Smooth muscle cell (in vitro differentiated cells): ENCODE measurements at regions not wholly inside any gene's neighbourhood (a gene's known extent, or its start where the extent isn't known, plus 50 kb on each side); places are given as distances from the start of the nearest gene placed in this dataset.

ENCODE experiments used
- DNase-seq: peaks from one replicate; lab custom pipeline; 2025; ENCODE audit not compliant: unreplicated experiment; lab: John Stamatoyannopoulos, UW
- H2AFZ ChIP-seq: fragments of 200-600 bp; sonication (generic); 2 replicates; pipeline ENCODE4 v1.6.0; 2016; ENCODE audit warnings: antibody characterized with exemption, low read depth, mild to moderate bottlenecking
- H3F3A ChIP-seq: fragments of 200-600 bp; sonication (generic); 2 replicates; pipeline ENCODE4 v1.6.0; 2017; ENCODE audit warnings: antibody characterized with exemption, low read depth
- H3K27ac ChIP-seq: fragments of 200-600 bp; sonication (generic); 2 replicates; pipeline ENCODE4 v1.5.1; 2016; ENCODE audit warnings: low read depth, mild to moderate bottlenecking
- H3K27me3 ChIP-seq: fragments of 200-600 bp; sonication (generic); 2 replicates; pipeline ENCODE4 v1.6.1; 2016; ENCODE audit warnings: low read depth, mild to moderate bottlenecking
- H3K36me3 ChIP-seq: fragments of 200-600 bp; sonication (generic); 2 replicates; pipeline ENCODE4 v1.5.1; 2016; ENCODE audit warnings: low read depth
- H3K4me1 ChIP-seq: fragments of 200-600 bp; sonication (generic); 2 replicates; pipeline ENCODE4 v1.5.1; 2016; ENCODE audit warnings: low read depth
- H3K4me2 ChIP-seq: fragments of 200-600 bp; sonication (generic); 2 replicates; pipeline ENCODE4 v1.6.0; 2016; ENCODE audit warnings: mild to moderate bottlenecking
- H3K4me3 ChIP-seq: fragments of 200-600 bp; sonication (generic); 2 replicates; pipeline ENCODE4 v1.5.1; 2016; ENCODE audit warnings: mild to moderate bottlenecking
- H3K79me2 ChIP-seq: fragments of 200-600 bp; sonication (generic); 2 replicates; pipeline ENCODE4 v1.6.0; 2016; ENCODE audit warnings: low read depth, mild to moderate bottlenecking
- H3K9ac ChIP-seq: fragments of 200-600 bp; sonication (generic); 2 replicates; pipeline ENCODE4 v1.6.0; 2016; ENCODE audit warnings: low read depth
- H3K9me3 ChIP-seq: fragments of 200-600 bp; sonication (generic); replicated peaks from 2 replicates; pipeline ENCODE4 v1.5.1; 2016; ENCODE audit warnings: low read depth
- H4K20me1 ChIP-seq: fragments of 200-600 bp; sonication (generic); 2 replicates; pipeline ENCODE4 v1.6.0; 2016; ENCODE audit warnings: low read depth
- WGBS: methylation state at CpG from one replicate; pipeline ENCODE4 v1.1.7; 2016; ENCODE audit warnings: low lambda C conversion rate; 5-methylcytosine and 5-hydroxymethylcytosine counted together
- TF ChIP-seq, protein P1 (sequence below): fragments of 200-600 bp; sonication (generic); IDR thresholded peaks from 2 replicates; pipeline ENCODE4 v1.5.1; 2017; ENCODE audit warnings: borderline replicate concordance, mild to moderate bottlenecking, antibody characterized with exemption; ENCODE audit not compliant: insufficient read depth, poor library complexity, severe bottlenecking

DNA sequence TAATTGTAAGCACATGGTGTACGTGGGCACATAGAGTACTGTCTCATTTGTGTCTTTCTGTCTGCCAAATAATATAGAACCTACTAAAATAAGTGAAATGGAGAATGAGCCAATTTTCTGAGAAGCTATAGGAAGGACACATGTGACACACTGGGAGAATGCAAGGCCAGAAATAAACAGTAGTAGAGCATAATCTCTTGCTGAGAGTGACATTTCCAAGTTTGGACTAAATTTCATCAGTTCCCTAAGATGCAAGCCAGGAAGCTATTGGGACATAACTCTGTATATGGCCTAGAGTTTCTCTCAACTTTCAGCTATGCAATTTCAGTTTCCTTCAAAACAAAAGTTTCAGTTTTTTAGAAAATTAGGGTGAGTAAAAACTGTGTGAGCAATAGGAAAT, 638.7 kb downstream of the PCDH18 start:
- no peak overlapping the region for H3K9ac ChIP-seq
- no peaks in the 10 kb centered on the region for H3K79me2 ChIP-seq
- TF ChIP-seq, protein P1, sequence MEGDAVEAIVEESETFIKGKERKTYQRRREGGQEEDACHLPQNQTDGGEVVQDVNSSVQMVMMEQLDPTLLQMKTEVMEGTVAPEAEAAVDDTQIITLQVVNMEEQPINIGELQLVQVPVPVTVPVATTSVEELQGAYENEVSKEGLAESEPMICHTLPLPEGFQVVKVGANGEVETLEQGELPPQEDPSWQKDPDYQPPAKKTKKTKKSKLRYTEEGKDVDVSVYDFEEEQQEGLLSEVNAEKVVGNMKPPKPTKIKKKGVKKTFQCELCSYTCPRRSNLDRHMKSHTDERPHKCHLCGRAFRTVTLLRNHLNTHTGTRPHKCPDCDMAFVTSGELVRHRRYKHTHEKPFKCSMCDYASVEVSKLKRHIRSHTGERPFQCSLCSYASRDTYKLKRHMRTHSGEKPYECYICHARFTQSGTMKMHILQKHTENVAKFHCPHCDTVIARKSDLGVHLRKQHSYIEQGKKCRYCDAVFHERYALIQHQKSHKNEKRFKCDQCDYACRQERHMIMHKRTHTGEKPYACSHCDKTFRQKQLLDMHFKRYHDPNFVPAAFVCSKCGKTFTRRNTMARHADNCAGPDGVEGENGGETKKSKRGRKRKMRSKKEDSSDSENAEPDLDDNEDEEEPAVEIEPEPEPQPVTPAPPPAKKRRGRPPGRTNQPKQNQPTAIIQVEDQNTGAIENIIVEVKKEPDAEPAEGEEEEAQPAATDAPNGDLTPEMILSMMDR = no peak
- H3K36me3 ChIP-seq = no peaks in the 10 kb centered on the region
- no peaks in the 10 kb centered on the region for H3K9me3 ChIP-seq
- H3F3A ChIP-seq = no peaks in the 10 kb centered on the region
- H3K4me3 ChIP-seq = no peak overlapping the region
- no peaks in the 10 kb centered on the region for H3K27me3 ChIP-seq
- H3K4me2 ChIP-seq = no peak overlapping the region
- 78% methylated on average over 1 of the region's 1 CpG for WGBS
- no peaks in the 10 kb centered on the region for H4K20me1 ChIP-seq
- DNase-seq = no peak
- H3K4me1 ChIP-seq = no peaks in the 10 kb centered on the region
- H2AFZ ChIP-seq = no peak overlapping the region
- H3K27ac ChIP-seq = no peak overlapping the region

DNA sequence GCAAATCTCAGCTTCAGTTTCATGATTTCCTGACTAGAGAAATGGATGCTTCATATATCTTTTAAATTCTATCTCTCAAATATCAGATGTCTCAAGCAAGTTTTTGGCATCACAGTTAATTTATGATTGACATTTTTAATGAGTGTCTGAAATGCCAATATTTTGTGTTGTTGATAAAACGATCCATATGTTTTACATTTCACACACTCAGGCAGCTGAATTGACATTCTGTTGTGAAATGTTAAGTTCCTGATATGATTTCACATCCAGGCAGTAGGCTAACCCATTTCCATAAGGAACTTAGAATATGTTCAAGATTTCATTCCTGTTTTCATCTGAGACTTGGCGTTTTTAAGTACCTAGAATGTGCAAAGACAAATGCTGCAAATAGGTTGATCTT, 650.6 kb downstream of the PCDH18 start:
- TF ChIP-seq, protein P1 = no peak
- no peak for DNase-seq
- 89% methylated on average over 2 of the region's 2 CpGs for WGBS
- Histone ChIP-seq H3K36me3 (no peaks in the 10 kb centered on the region), H4K20me1 (no peaks in the 10 kb centered on the region), H3F3A (no peaks in the 10 kb centered on the region), H3K9ac (no peak overlapping the region), H3K27ac (no peak overlapping the region), H2AFZ (no peak overlapping the region), H3K4me2 (no peak overlapping the region), H3K79me2 (no peaks in the 10 kb centered on the region), H3K4me1 (no peaks in the 10 kb centered on the region), H3K9me3 (no peaks in the 10 kb centered on the region), H3K4me3 (no peak overlapping the region), H3K27me3 (no peaks in the 10 kb centered on the region)

DNA sequence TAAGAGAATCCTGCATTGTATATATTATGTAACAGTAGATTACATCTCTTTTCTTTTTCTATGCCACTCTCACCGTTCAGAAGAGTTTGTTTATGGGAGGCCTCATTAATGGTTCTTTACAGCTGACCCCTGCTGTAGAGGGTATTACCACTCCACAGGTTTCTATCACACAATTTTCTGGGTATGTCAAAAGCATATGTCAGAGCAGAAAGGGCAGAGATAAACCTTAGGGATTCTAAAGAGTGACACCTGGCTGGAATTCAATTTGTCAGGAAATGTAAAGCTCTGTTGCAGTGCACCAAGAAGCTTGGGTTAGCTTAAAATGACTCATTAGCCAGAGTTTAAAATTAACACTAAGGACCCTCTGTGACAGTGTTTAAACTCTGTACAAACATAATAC, 658.7 kb downstream of the PCDH18 start:
- no peak for DNase-seq
- Histone ChIP-seq H3K27me3 (no peaks in the 10 kb centered on the region), H3K9me3 (no peaks in the 10 kb centered on the region), H3K36me3 (no peaks in the 10 kb centered on the region), H3K79me2 (no peaks in the 10 kb centered on the region), H3K4me1 (no peaks in the 10 kb centered on the region), H3F3A (no peaks in the 10 kb centered on the region), H3K4me2 (no peak overlapping the region), H3K4me3 (no peak overlapping the region), H3K27ac (no peak overlapping the region), H3K9ac (no peak overlapping the region), H2AFZ (no peak overlapping the region), H4K20me1 (no peaks in the 10 kb centered on the region)
- TF ChIP-seq, protein P1 = no peak
- WGBS = 57% methylated on average over 1 of the region's 1 CpG

DNA sequence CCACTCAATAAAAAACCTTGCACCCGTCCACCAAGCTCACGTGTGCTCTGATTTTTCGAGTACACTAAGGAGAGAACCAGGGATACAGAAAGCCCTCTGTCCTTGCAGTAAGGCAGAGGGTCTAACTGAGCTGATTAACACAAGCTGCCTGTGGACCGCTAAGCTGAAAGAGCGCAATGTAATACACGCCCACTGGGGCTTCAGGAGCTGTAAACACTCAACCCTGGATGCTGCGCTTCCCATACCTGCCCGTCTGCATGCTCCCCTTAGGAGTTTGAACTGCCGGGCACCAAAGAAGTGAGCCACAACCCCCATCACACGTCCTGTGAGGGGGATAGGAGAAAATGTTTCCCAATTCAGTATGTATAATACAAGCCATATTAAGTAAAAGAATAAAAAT, 664.8 kb downstream of the PCDH18 start:
- H4K20me1 ChIP-seq = no peaks in the 10 kb centered on the region
- H3K9me3 ChIP-seq = no peaks in the 10 kb centered on the region
- H2AFZ ChIP-seq = no peak overlapping the region
- no peak overlapping the region for H3K9ac ChIP-seq
- H3F3A ChIP-seq = no peaks in the 10 kb centered on the region
- H3K4me3 ChIP-seq = no peak overlapping the region
- H3K27me3 ChIP-seq = no peaks in the 10 kb centered on the region
- TF ChIP-seq, protein P1 = no peak
- H3K4me2 ChIP-seq = no peak overlapping the region
- no peak overlapping the region for H3K27ac ChIP-seq
- no peaks in the 10 kb centered on the region for H3K36me3 ChIP-seq
- 68% methylated on average over 10 of the region's 10 CpGs for WGBS
- DNase-seq = no peak
- H3K4me1 ChIP-seq = peaks cover 4% of the 10 kb centered on the region
- H3K79me2 ChIP-seq = no peaks in the 10 kb centered on the region
